Fibroblast of the aortic adventitia (primary cell): ENCODE measurements at regions not wholly inside any gene's neighbourhood (a gene's known extent, or its start where the extent isn't known, plus 50 kb on each side); places are given as distances from the start of the nearest gene placed in this dataset.

Experiments used
- DNase-seq: peaks from one replicate; pipeline ENCODE4 v3.0.0-alpha.2; 2010; ENCODE audit warnings: low read depth
- H3K4me3 ChIP-seq: 2 replicates; pipeline ENCODE4 v1.5.1; 2011; ENCODE audit warnings: low read depth, mild to moderate bottlenecking, control low read depth, low read length, moderate library complexity
- CTCF ChIP-seq: IDR thresholded peaks from 2 replicates; pipeline ENCODE4 v1.5.1; 2011; ENCODE audit warnings: mild to moderate bottlenecking, low read length, control low read depth, inconsistent platforms; ENCODE audit not compliant: insufficient read depth

GRCh38 chr18:50472941-50473340, 86.9 kb upstream of the MAPK4 start:
- no peak for DNase-seq
- no peak for TF ChIP-seq CTCF
- H3K4me3 ChIP-seq = no peak overlapping the region

GRCh38 chr18:50473881-50474280, 86.0 kb upstream of the MAPK4 start:
- no peak overlapping the region for H3K4me3 ChIP-seq
- no peak for TF ChIP-seq CTCF
- no peak for DNase-seq

- TF ChIP-seq CTCF = no peak
- H3K4me3 ChIP-seq = no peak overlapping the region
- no peak for DNase-seq
Measured at GRCh38 chr18:50475538-50476193, 84.2 kb upstream of the MAPK4 start.

- TF ChIP-seq CTCF = no peak
- no peak overlapping the region for H3K4me3 ChIP-seq
- no peak for DNase-seq
Measured at GRCh38 chr18:50492097-50492496, 67.8 kb upstream of the MAPK4 start.

- TF ChIP-seq CTCF = no peak
Measured at GRCh38 chr18:50494569-50494968, 65.3 kb upstream of the MAPK4 start.

GRCh38 chr18:50506362-50506761, 53.5 kb upstream of the MAPK4 start:
- no peak for DNase-seq
- no peak overlapping the region for H3K4me3 ChIP-seq
- no peak for TF ChIP-seq CTCF

More at GRCh38 chr18:50494569-50494968, 65.3 kb upstream of the MAPK4 start:
- H3K4me3 ChIP-seq = no peak overlapping the region
- no peak for DNase-seq

- TF ChIP-seq CTCF = peak; percentile 43
- H3K4me3 ChIP-seq = no peak overlapping the region
- peak; percentile 14 for DNase-seq
Measured at GRCh38 chr18:50507120-50507590, 52.7 kb upstream of the MAPK4 start.
